HepG2 (cell line): ENCODE measurements at regions not wholly inside any gene's neighbourhood (a gene's known extent, or its start where the extent isn't known, plus 50 kb on each side); places are given as distances from the start of the nearest gene placed in this dataset.

Source experiments
- ATAC-seq: fragments of 200-7000 bp; cut with Tn5 transposase; 3 replicates; pipeline ENCODE4 v1.9.1; 2020; ENCODE audit warnings: mild to moderate bottlenecking, moderate library complexity
- BruUV-seq: library from RNA; stranded (reverse); fragments of 400-500 nt; replicated peaks from 2 replicates; lab custom pipeline; 2021; lab: Mats Ljungman, UMichigan
- CTCF ChIA-PET: fragments of 300-600 bp; formaldehyde crosslinking; extraction: SDS; loops from one replicate; lab custom pipeline; 2021; ENCODE audit warnings: low total read pairs, inconsistent platforms, low intra/inter-chr PET ratio; lab: Yijun Ruan, JAX
- POLR2A ChIA-PET: fragments of 350-600 bp; sonication (Branson Sonifier 250); formaldehyde crosslinking; loops from one replicate; lab custom pipeline; 2020; ENCODE audit warnings: antibody characterized with exemption, inconsistent platforms; lab: Yijun Ruan, JAX
- DNase-seq: peaks from one replicate; pipeline ENCODE4 v3.0.0-alpha.2; 2015; ENCODE audit warnings: low spot score
- FAIRE-seq: peaks from 3 replicates; lab custom pipeline; 2011; peaks lifted over from hg19 to GRCh38; lab: Jason Lieb, UNC
- H2AFZ ChIP-seq: one replicate; pipeline ENCODE4 v1.6.1; 2011; ENCODE audit warnings: low read length, inconsistent platforms
- H3K27ac ChIP-seq: fragments of 300-600 bp; 3 replicates; pipeline ENCODE4 v1.8.0; 2011; ENCODE audit warnings: mixed run types, mild to moderate bottlenecking, mixed read lengths, low read length, inconsistent platforms; ENCODE audit not compliant: insufficient read depth; ENCODE audit errors: extremely low read length
- H3K27me3 ChIP-seq, 2 experiments: fragments of 200-600 bp in 1 of 2; 2 replicates in 1 of 2; 3 replicates in 1 of 2; pipeline versions ENCODE4 v1.6.0 to v1.8.0; 2011; ENCODE audit warnings: low read length in 2 of 2, mild to moderate bottlenecking in 2 of 2, moderate library complexity in 2 of 2, inconsistent platforms in 1 of 2; ENCODE audit not compliant: insufficient read depth in 2 of 2, control insufficient read depth in 1 of 2
- H3K36me3 ChIP-seq, 2 experiments: fragments of 200-600 bp in 1 of 2; replicated peaks in 1 of 2; 2 replicates in 1 of 2; 3 replicates in 1 of 2; pipeline versions ENCODE4 v1.5.1 to v1.8.0; 2011; ENCODE audit warnings: low read length in 2 of 2, inconsistent platforms in 1 of 2; ENCODE audit not compliant: insufficient read depth in 2 of 2, control insufficient read depth in 1 of 2
- H3K4me1 ChIP-seq: 2 replicates; pipeline ENCODE4 v1.5.1; 2012; ENCODE audit warnings: low read length, inconsistent platforms; ENCODE audit not compliant: insufficient read depth
- H3K4me2 ChIP-seq: 2 replicates; pipeline ENCODE4 v1.6.0; 2011; ENCODE audit warnings: low read depth, low read length, inconsistent platforms
- H3K4me3 ChIP-seq, 3 experiments: fragments of 200-600 bp in 1 of 3; sonication (generic), shearing (Covaris generic) in 1 of 3; replicated peaks in 1 of 3; 2 replicates each; pipeline ENCODE4 v1.5.1; 2011 to 2016; ENCODE audit warnings: low read length in 3 of 3, inconsistent platforms in 2 of 3, low read depth in 2 of 3, mild to moderate bottlenecking in 2 of 3, control low read depth in 1 of 3, mixed read lengths in 1 of 3; ENCODE audit not compliant: insufficient read depth in 1 of 3
- H3K79me2 ChIP-seq: one replicate; pipeline ENCODE4 v1.6.1; 2011; ENCODE audit warnings: low read length, inconsistent platforms; ENCODE audit not compliant: insufficient read depth
- H3K9ac ChIP-seq: 2 replicates; pipeline ENCODE4 v1.6.0; 2011; ENCODE audit warnings: mild to moderate bottlenecking, low read depth, low read length, inconsistent platforms; ENCODE audit not compliant: insufficient read depth
- H3K9me3 ChIP-seq: 2 replicates; pipeline ENCODE4 v1.5.1; 2012; ENCODE audit warnings: mild to moderate bottlenecking, low read length
- H4K20me1 ChIP-seq: 2 replicates; pipeline ENCODE4 v1.6.0; 2011; ENCODE audit warnings: inconsistent platforms, mild to moderate bottlenecking, low read length, moderate library complexity; ENCODE audit not compliant: insufficient read depth
- AGO1 ChIP-seq: fragments of 200-400 bp; formaldehyde crosslinking; IDR thresholded peaks from 2 replicates; pipeline ENCODE4 v1.6.1; 2017; ENCODE audit warnings: mild to moderate bottlenecking, low read depth, low read length, moderate library complexity; ENCODE audit not compliant: poor library complexity, severe bottlenecking
- ARID3A ChIP-seq: IDR thresholded peaks from 2 replicates; pipeline ENCODE4 v1.6.1; 2012; ENCODE audit warnings: low read depth, low read length, improper control_type of control experiment
- ASH2L ChIP-seq: fragments of 300-600, 200-600 bp; sonication (generic); IDR thresholded peaks from 2 replicates; pipeline ENCODE4 v1.7.0; 2017; ENCODE audit warnings: low read depth, mild to moderate bottlenecking, moderate library complexity, mixed read lengths, low read length; ENCODE audit not compliant: insufficient read length
- BRF2 ChIP-seq: sonication (generic); formaldehyde crosslinking; IDR thresholded peaks from 2 replicates; pipeline ENCODE4 v1.8.1; 2022; ENCODE audit warnings: mild to moderate bottlenecking, missing genetic modification reagents
- CERS6 ChIP-seq: sonication (generic); formaldehyde crosslinking; IDR thresholded peaks from 2 replicates; pipeline ENCODE4 v1.5.0; 2020; ENCODE audit warnings: missing genetic modification reagents
- HINFP ChIP-seq: sonication (generic); formaldehyde crosslinking; IDR thresholded peaks from 2 replicates; pipeline ENCODE4 v1.4.0; 2020; ENCODE audit warnings: low read depth, mild to moderate bottlenecking, missing genetic modification reagents
- HOXA3 ChIP-seq: sonication (generic); formaldehyde crosslinking; IDR thresholded peaks from 2 replicates; pipeline ENCODE4 v1.5.0; 2020; ENCODE audit warnings: missing genetic modification reagents
- NFKBIZ ChIP-seq: IDR thresholded peaks from 2 replicates; pipeline ENCODE4 v1.6.1; 2018; ENCODE audit warnings: missing genetic modification reagents, missing compliant biosample characterization
- RAD51 ChIP-seq: fragments of 450-650 bp; IDR thresholded peaks from 2 replicates; pipeline ENCODE4 v1.6.1; 2016; ENCODE audit warnings: borderline replicate concordance
- TBX2 ChIP-seq: sonication (generic); formaldehyde crosslinking; IDR thresholded peaks from 2 replicates; pipeline ENCODE4 v1.5.0; 2020; ENCODE audit warnings: missing genetic modification reagents, mild to moderate bottlenecking, borderline replicate concordance
- ZNF614 ChIP-seq: IDR thresholded peaks from 2 replicates; pipeline ENCODE4 v1.6.1; 2018; ENCODE audit warnings: missing biosample characterization, missing genetic modification reagents, inconsistent platforms, borderline replicate concordance
- WGBS: methylation state at CpG from one replicate; pipeline ENCODE4 v1.1.6; 2017; ENCODE audit warnings: low lambda C conversion rate; 5-methylcytosine and 5-hydroxymethylcytosine counted together
- in situ Hi-C: cut with HindIII; loops from 2 replicates; pipeline ENCODE4 v1.10.0; 2017; ENCODE audit warnings: low pct_unique_long_range_greater_than_20kb; ENCODE audit not compliant: extremely low pct_ligation_motif_present
- intact Hi-C: fragments of 100-400 bp; cut with micrococcal nuclease; formaldehyde crosslinking; loops from one replicate; pipeline ENCODE4 v1.10.0; 2022; ENCODE audit not compliant: unreplicated experiment

- DNase-seq (no peak), FAIRE-seq (no peak), ATAC-seq (no peak)
- Histone ChIP-seq H3K9ac (no peak overlapping the region), H3K4me2 (no peak overlapping the region), H3K4me1 (no peaks in the 10 kb centered on the region), H3K4me3 (no peak overlapping the region), H4K20me1 (no peaks in the 10 kb centered on the region), H3K27ac (no peak overlapping the region), H3K79me2 (no peaks in the 10 kb centered on the region), H3K27me3 (no peaks in the 10 kb centered on the region), H3K36me3 (no peaks in the 10 kb centered on the region), H3K9me3 (peaks cover 95% of the 10 kb centered on the region), H2AFZ (no peak overlapping the region)
- POLR2A ChIA-PET = no interaction called here
- CTCF ChIA-PET = no interaction called here
- 0% methylated on average over 1 of the region's 1 CpG for WGBS
- BruUV-seq = no TSS peak
- in situ Hi-C loops = no loop called here
- TF ChIP-seq HOXA3 = no peak
- no peak for TF ChIP-seq ARID3A
- TF ChIP-seq BRF2 (CRISPR knock-in tag) = no peak
- peak; percentile 66; the same call in 1 of the 2 replicates for TF ChIP-seq RAD51
- intact Hi-C loops = no loop called here
Measured at GRCh38 chr2:123811846-123812245, 213.2 kb upstream of the CNTNAP5 start.

GRCh38 chr2:123816203-123816602 lies 208.9 kb upstream of the CNTNAP5 start:
- intact Hi-C loops = no loop called here
- no peak for DNase-seq
- Histone ChIP-seq H3K27ac (no peak overlapping the region), H3K4me3 (no peak overlapping the region), H3K36me3 (no peaks in the 10 kb centered on the region), H3K9ac (no peak overlapping the region), H3K79me2 (no peaks in the 10 kb centered on the region), H3K9me3 (peaks cover 95% of the 10 kb centered on the region), H3K4me1 (no peaks in the 10 kb centered on the region), H4K20me1 (no peaks in the 10 kb centered on the region), H2AFZ (no peak overlapping the region), H3K4me2 (no peak overlapping the region), H3K27me3 (no peaks in the 10 kb centered on the region)
- FAIRE-seq = no peak
- BruUV-seq = no TSS peak
- ChIA-PET POLR2A (no interaction called here), CTCF (no interaction called here)
- no peak for ATAC-seq
- WGBS = 5% methylated on average over 1 of the region's 1 CpG
- in situ Hi-C loops = no loop called here
- TF ChIP-seq AGO1 (no peak), TBX2 (no peak), ASH2L (no peak), CERS6 (CRISPR knock-in tag) (no peak), HINFP (CRISPR knock-in tag) (no peak), ZNF614 (no peak), NFKBIZ (CRISPR knock-in tag) (no peak)
